NOMO-1 (cell line): ENCODE measurements at regions not wholly inside any gene's neighbourhood (a gene's known extent, or its start where the extent isn't known, plus 50 kb on each side); places are given as distances from the start of the nearest gene placed in this dataset.
A peak's percentile ranks its signal among the peaks of the same experiment; 100 is the strongest.
"Not testable (repeated sequence)": the region's sequence is repeated elsewhere in the genome, so short reads cannot be mapped to it uniquely, and the experiment has no call there.

Experiments used
- DNase-seq, 2 experiments: peaks; one replicate each; lab custom pipeline; 2025; ENCODE audit not compliant: unreplicated experiment in 2 of 2; lab: John Stamatoyannopoulos, UW

GRCh38 chr6:100229512-100229911 lies 235.2 kb downstream of the SIM1 start:
- DNase-seq: no peak

GRCh38 chr6:100228834-100229441 lies 234.9 kb upstream of the MCHR2 start:
- peak; percentile 71 to 76 for DNase-seq

- DNase-seq: peak in 1 of 2 experiments; percentile 56
These were observed 234.4 kb upstream of the MCHR2 start for GRCh38 chr6:100228437-100228833.

- no peak for DNase-seq
These were observed 232.8 kb upstream of the MCHR2 start for GRCh38 chr6:100226811-100227210.

- DNase-seq: not testable (repeated sequence)
These were observed 229.9 kb upstream of the MCHR2 start for GRCh38 chr6:100223952-100224351.

- DNase-seq: no peak
These were observed 226.5 kb upstream of the MCHR2 start for GRCh38 chr6:100220543-100220942.

GRCh38 chr6:100217225-100218012 lies 223.4 kb upstream of the MCHR2 start:
- no peak for DNase-seq

- no peak for DNase-seq
These were observed 222.7 kb upstream of the MCHR2 start for GRCh38 chr6:100216760-100217159.

GRCh38 chr6:100212131-100212530 lies 218.1 kb upstream of the MCHR2 start:
- no peak for DNase-seq

- DNase-seq: no peak
These were observed 216.4 kb upstream of the MCHR2 start for GRCh38 chr6:100210137-100211117.

- DNase-seq: no peak
These were observed 215.5 kb upstream of the MCHR2 start for GRCh38 chr6:100209323-100210136.

GRCh38 chr6:100203400-100203799 lies 209.4 kb upstream of the MCHR2 start:
- peak in 1 of 2 experiments; percentile 61 for DNase-seq

GRCh38 chr6:100202417-100203194 lies 208.6 kb upstream of the MCHR2 start:
- DNase-seq: peak; percentile 44 to 64

GRCh38 chr6:100196214-100196982 lies 202.4 kb upstream of the MCHR2 start:
- DNase-seq: not testable (repeated sequence)

- not testable (repeated sequence) for DNase-seq
These were observed 201.2 kb upstream of the MCHR2 start for GRCh38 chr6:100195244-100195643.

GRCh38 chr6:100194535-100194934 lies 200.5 kb upstream of the MCHR2 start:
- no peak for DNase-seq

- no peak for DNase-seq
These were observed 194.7 kb upstream of the MCHR2 start for GRCh38 chr6:100188754-100189153.

- DNase-seq: no peak
These were observed 192.5 kb upstream of the MCHR2 start for GRCh38 chr6:100186552-100186951.

GRCh38 chr6:100185615-100186014 lies 191.6 kb upstream of the MCHR2 start:
- DNase-seq: no peak
